HCT116 (cell line): ENCODE measurements at regions not wholly inside any gene's neighbourhood (a gene's known extent, or its start where the extent isn't known, plus 50 kb on each side); places are given as distances from the start of the nearest gene placed in this dataset.

ENCODE experiments used
- ATAC-seq: fragments of 200-7000 bp; cut with Tn5 transposase; 2 replicates; pipeline ENCODE4 v1.9.1; 2020; ENCODE audit warnings: mild to moderate bottlenecking, moderate library complexity
- BruUV-seq: library from RNA; stranded (reverse); fragments of 400-500 nt; replicated peaks from 2 replicates; lab custom pipeline; 2021; lab: Mats Ljungman, UMichigan
- CTCF ChIA-PET: fragments of 300-600 bp; sonication (Branson Sonifier 250); formaldehyde crosslinking; loops from one replicate; lab custom pipeline; 2021; ENCODE audit warnings: antibody characterized with exemption; lab: Charles Lee
- POLR2A ChIA-PET: fragments of 300-600, 350-600 bp; sonication (Branson Sonifier 250); formaldehyde crosslinking; loops from one replicate; lab custom pipeline; 2021; ENCODE audit warnings: antibody characterized with exemption; lab: Charles Lee
- RAD21 ChIA-PET, 2 experiments: fragments of 300-600 bp; sonication (Branson Sonifier 250); formaldehyde crosslinking; loops; one replicate each; lab custom pipeline; 2023; ENCODE audit warnings: low total read pairs in 2 of 2; ENCODE audit not compliant: uncharacterized antibody in 2 of 2, unreplicated experiment in 2 of 2, low non-redundant PET in 1 of 2; lab: Charles Lee
- DNase-seq: peaks from one replicate; pipeline ENCODE4 v3.0.0-alpha.2; 2010; ENCODE audit warnings: low read depth, low spot score
- H2AFZ ChIP-seq: fragments of 200-600 bp; shearing (Covaris generic), sonication (generic); 2 replicates; pipeline ENCODE4 v1.6.1; 2017; ENCODE audit warnings: low read depth, mixed run types, mixed read lengths, antibody characterized with exemption, low read length; ENCODE audit not compliant: poor library complexity, severe bottlenecking
- H3K27ac ChIP-seq: 2 replicates; pipeline ENCODE4 v1.5.1; 2012; ENCODE audit warnings: low read depth, low read length
- H3K27me3 ChIP-seq: fragments of 200-600 bp; sonication (generic); 2 replicates; pipeline ENCODE4 v1.6.1; 2016; ENCODE audit warnings: mixed run types, low read length, mixed read lengths; ENCODE audit not compliant: insufficient read depth
- H3K36me3 ChIP-seq, 2 experiments: fragments of 200-500 bp in 1 of 2; fragments of 200-600 bp in 1 of 2; sonication (Bioruptor generic) in 1 of 2; sonication (generic) in 1 of 2; 2 replicates each; pipeline versions ENCODE4 v1.5.1 to v1.6.1; 2014 to 2016; ENCODE audit warnings: low read length in 2 of 2, inconsistent platforms in 1 of 2, mixed read lengths in 1 of 2, mixed run types in 1 of 2; ENCODE audit not compliant: insufficient read depth in 2 of 2, control insufficient read depth in 1 of 2
- H3K4me1 ChIP-seq, 2 experiments: fragments of 200-600 bp in 1 of 2; sonication (generic) in 1 of 2; 2 replicates each; pipeline versions ENCODE4 v1.5.1 to v1.6.1; 2012 to 2017; ENCODE audit warnings: low read length in 2 of 2, inconsistent platforms in 1 of 2, mild to moderate bottlenecking in 1 of 2, mixed read lengths in 1 of 2, mixed run types in 1 of 2, moderate library complexity in 1 of 2; ENCODE audit not compliant: insufficient read depth in 2 of 2, control insufficient read depth in 1 of 2
- H3K4me2 ChIP-seq: fragments of 200-600 bp; sonication (generic); 2 replicates; pipeline ENCODE4 v1.6.1; 2017; ENCODE audit warnings: mixed run types, low read length, mixed read lengths
- H3K4me3 ChIP-seq, 2 experiments: fragments of 200-600 bp in 1 of 2; sonication (generic) in 1 of 2; replicated peaks in 1 of 2; 2 replicates each; pipeline ENCODE4 v1.5.1; 2011 to 2016; ENCODE audit warnings: low read length in 2 of 2, control low read depth in 1 of 2, low read depth in 1 of 2, mild to moderate bottlenecking in 1 of 2, mixed read lengths in 1 of 2, mixed run types in 1 of 2
- H3K79me2 ChIP-seq: fragments of 200-600 bp; sonication (generic); 2 replicates; pipeline ENCODE4 v1.6.1; 2017; ENCODE audit warnings: mild to moderate bottlenecking, mixed run types, low read length, moderate library complexity, mixed read lengths; ENCODE audit not compliant: insufficient read depth
- H3K9ac ChIP-seq: fragments of 200-600 bp; sonication (generic); 2 replicates; pipeline ENCODE4 v1.6.1; 2016; ENCODE audit warnings: low read length, mixed read lengths
- H3K9me2 ChIP-seq: fragments of 200-600 bp; sonication (generic), shearing (Covaris generic); 2 replicates; pipeline ENCODE4 v1.6.1; 2017; ENCODE audit warnings: mixed run types, mild to moderate bottlenecking, moderate library complexity; ENCODE audit not compliant: insufficient read depth
- H3K9me3 ChIP-seq, 2 experiments: fragments of 200-500 bp in 1 of 2; fragments of 200-600 bp in 1 of 2; sonication (Bioruptor generic) in 1 of 2; sonication (generic) in 1 of 2; 2 replicates each; pipeline ENCODE4 v1.6.1; 2014 to 2017; ENCODE audit warnings: low read length in 2 of 2, mixed read lengths in 2 of 2, inconsistent platforms in 1 of 2, low read depth in 1 of 2, mild to moderate bottlenecking in 1 of 2, mixed run types in 1 of 2, moderate library complexity in 1 of 2; ENCODE audit not compliant: control insufficient read depth in 1 of 2, insufficient read depth in 1 of 2
- H4K20me1 ChIP-seq: fragments of 200-600 bp; sonication (generic), shearing (Covaris generic); 2 replicates; pipeline ENCODE4 v1.6.1; 2017; ENCODE audit warnings: mixed run types, mild to moderate bottlenecking, moderate library complexity; ENCODE audit not compliant: insufficient read depth
- ATF3 ChIP-seq: IDR thresholded peaks from 2 replicates; pipeline ENCODE4 v1.6.1; 2012
- EGR1 ChIP-seq: IDR thresholded peaks from 2 replicates; pipeline ENCODE4 v1.6.1; 2012; ENCODE audit warnings: low read depth
- EZH2 ChIP-seq: fragments of 200-600 bp; sonication (generic); IDR thresholded peaks from 2 replicates; pipeline ENCODE4 v1.6.1; 2017; ENCODE audit warnings: antibody characterized with exemption, mixed run types
- EZH2phosphoT487 ChIP-seq: fragments of 200-600 bp; IDR thresholded peaks from 2 replicates; pipeline ENCODE4 v1.6.1; 2018; ENCODE audit warnings: antibody characterized with exemption, borderline replicate concordance
- POLR2A ChIP-seq: IDR thresholded peaks from 2 replicates; pipeline ENCODE4 v1.7.0; 2011; ENCODE audit warnings: borderline replicate concordance; ENCODE audit not compliant: insufficient read depth, insufficient read length; ENCODE audit errors: extremely low read depth
- POLR2AphosphoS5 ChIP-seq: IDR thresholded peaks from 2 replicates; pipeline ENCODE4 v1.6.1; 2011; ENCODE audit warnings: mild to moderate bottlenecking, low read depth, low read length, moderate library complexity
- RAD21 ChIP-seq: IDR thresholded peaks from 2 replicates; pipeline ENCODE4 v1.6.1; 2012; ENCODE audit warnings: low read depth, mild to moderate bottlenecking
- SIN3A ChIP-seq: IDR thresholded peaks from 2 replicates; pipeline ENCODE4 v1.6.1; 2012; ENCODE audit warnings: low read depth
- SP1 ChIP-seq: IDR thresholded peaks from 2 replicates; pipeline ENCODE4 v1.6.1; 2012; ENCODE audit warnings: low read depth
- TCF7L2 ChIP-seq: IDR thresholded peaks from 2 replicates; pipeline ENCODE4 v1.7.0; 2011; ENCODE audit warnings: borderline replicate concordance, inconsistent platforms; ENCODE audit not compliant: insufficient read depth, insufficient read length; ENCODE audit errors: extremely low read depth
- ZBTB33 ChIP-seq: IDR thresholded peaks from 2 replicates; pipeline ENCODE4 v1.6.1; 2011; ENCODE audit warnings: mild to moderate bottlenecking, low read length, moderate library complexity; ENCODE audit not compliant: insufficient replicate concordance; ENCODE audit errors: extremely low read depth
- ZNF274 ChIP-seq: fragments of 200-500 bp; sonication (Bioruptor generic); IDR thresholded peaks from 2 replicates; pipeline ENCODE4 v1.6.1; 2014; ENCODE audit warnings: mild to moderate bottlenecking, low read depth, low read length, inconsistent platforms
- intact Hi-C: fragments of 100-400 bp; cut with micrococcal nuclease; formaldehyde crosslinking; loops from 2 replicates; pipeline ENCODE4 v1.10.0; 2022

GRCh38 chr18:42413870-42414269, 458.8 kb downstream of the PIK3C3 start:
- ChIA-PET CTCF (no interaction called here), RAD21 (no interaction called here), POLR2A (no interaction called here)
- Histone ChIP-seq H3K9me2 (no peaks in the 10 kb centered on the region), H3K4me3 (no peak overlapping the region), H3K9me3 (peaks cover 0 to 21% of the 10 kb centered on the region in 2 experiments; a peak in 2 of 4 replicates), H4K20me1 (no peaks in the 10 kb centered on the region), H3K79me2 (no peaks in the 10 kb centered on the region), H3K4me1 (no peaks in the 10 kb centered on the region), H2AFZ (no peak overlapping the region), H3K27me3 (no peaks in the 10 kb centered on the region), H3K4me2 (no peak overlapping the region), H3K27ac (no peak overlapping the region), H3K36me3 (no peaks in the 10 kb centered on the region), H3K9ac (no peak overlapping the region)
- BruUV-seq = no TSS peak
- no peak for ATAC-seq
- DNase-seq = no peak
- no peak for TF ChIP-seq POLR2AphosphoS5
- no peak for TF ChIP-seq SIN3A
- TF ChIP-seq ZNF274 = no peak
- no peak for TF ChIP-seq SP1
- TF ChIP-seq TCF7L2 = no peak
- no peak for TF ChIP-seq ZBTB33
- no peak for TF ChIP-seq EGR1
- no peak for TF ChIP-seq POLR2A
- no peak for TF ChIP-seq ATF3
- no peak for TF ChIP-seq EZH2
- TF ChIP-seq EZH2phosphoT487 = no peak
- no peak for TF ChIP-seq RAD21
- intact Hi-C loops = no loop called here
